IMR-90 (cell line): ENCODE measurements at regions not wholly inside any gene's neighbourhood (a gene's known extent, or its start where the extent isn't known, plus 50 kb on each side); places are given as distances from the start of the nearest gene placed in this dataset.
A peak's percentile ranks its signal among the peaks of the same experiment; 100 is the strongest.

ENCODE experiments used
- ATAC-seq: fragments of 200-7000 bp; cut with Tn5 transposase; 2 replicates; pipeline ENCODE4 v1.9.1; 2020; ENCODE audit warnings: low read depth, mild to moderate bottlenecking, moderate library complexity
- BruUV-seq: library from RNA; stranded (reverse); fragments of 400-500 nt; replicated peaks from 2 replicates; lab custom pipeline; 2021; lab: Mats Ljungman, UMichigan
- CTCF ChIA-PET: fragments of 300-600 bp; formaldehyde crosslinking; extraction: SDS; loops from one replicate; lab custom pipeline; 2021; ENCODE audit warnings: antibody characterized with exemption; lab: Yijun Ruan, JAX
- POLR2A ChIA-PET: fragments of 300-600 bp; sonication (Branson Sonifier 250); formaldehyde crosslinking; loops from one replicate; lab custom pipeline; 2022; ENCODE audit warnings: antibody characterized with exemption; ENCODE audit not compliant: unreplicated experiment; lab: Charles Lee
- DNase-seq: peaks from one replicate; pipeline ENCODE4 v3.0.0; 2013
- H2AFZ ChIP-seq: replicated peaks from 2 replicates; pipeline ENCODE3; 2013; ENCODE audit warnings: low read length, mild to moderate bottlenecking; ENCODE audit not compliant: poor library complexity
- H2AK5ac ChIP-seq: 2 replicates; pipeline ENCODE4 v1.6.1; 2013; ENCODE audit warnings: low read depth, low read length, inconsistent platforms
- H2AK9ac ChIP-seq: replicated peaks from 2 replicates; pipeline ENCODE3; 2013; ENCODE audit warnings: mild to moderate bottlenecking, low read depth, low read length, moderate library complexity; ENCODE audit not compliant: poor library complexity
- H2BK120ac ChIP-seq: 2 replicates; pipeline ENCODE4 v1.6.1; 2013; ENCODE audit warnings: low read depth, low read length, inconsistent platforms
- H2BK15ac ChIP-seq: 3 replicates; pipeline ENCODE4 v1.6.1; 2013; ENCODE audit warnings: low read depth, low read length, inconsistent platforms
- H2BK20ac ChIP-seq: 2 replicates; pipeline ENCODE4 v1.6.1; 2013; ENCODE audit warnings: low read depth, mild to moderate bottlenecking, inconsistent platforms, low read length, moderate library complexity
- H2BK5ac ChIP-seq: 2 replicates; pipeline ENCODE4 v1.6.1; 2013; ENCODE audit warnings: mild to moderate bottlenecking, low read depth, low read length, inconsistent platforms; ENCODE audit not compliant: poor library complexity, severe bottlenecking
- H3K14ac ChIP-seq: replicated peaks from 2 replicates; pipeline ENCODE4 v1.6.1; 2013; ENCODE audit warnings: low read depth, low read length, inconsistent platforms
- H3K18ac ChIP-seq: 2 replicates; pipeline ENCODE4 v1.6.1; 2013; ENCODE audit warnings: low read depth, low read length, control low read depth
- H3K23ac ChIP-seq: 2 replicates; pipeline ENCODE4 v1.6.1; 2013; ENCODE audit warnings: low read depth, low read length, inconsistent platforms
- H3K27ac ChIP-seq: 2 replicates; pipeline ENCODE4 v1.5.1; 2013; ENCODE audit warnings: mild to moderate bottlenecking, control low read depth, low read length; ENCODE audit not compliant: insufficient read depth
- H3K27me3 ChIP-seq: 2 replicates; pipeline ENCODE4 v1.6.1; 2013; ENCODE audit warnings: low read length; ENCODE audit not compliant: control insufficient read depth, insufficient read depth
- H3K36me3 ChIP-seq: 2 replicates; pipeline ENCODE4 v1.6.1; 2013; ENCODE audit warnings: low read length, mixed read lengths; ENCODE audit not compliant: control insufficient read depth, insufficient read depth
- H3K4ac ChIP-seq: 2 replicates; pipeline ENCODE4 v1.6.1; 2013; ENCODE audit warnings: low read depth, low read length, inconsistent platforms
- H3K4me1 ChIP-seq: 2 replicates; pipeline ENCODE4 v1.6.1; 2013; ENCODE audit warnings: low read length, mixed read lengths; ENCODE audit not compliant: control insufficient read depth, insufficient read depth
- H3K4me2 ChIP-seq: 2 replicates; pipeline ENCODE4 v1.6.1; 2013; ENCODE audit warnings: low read depth, mild to moderate bottlenecking, control low read depth, low read length, moderate library complexity
- H3K4me3 ChIP-seq: 2 replicates; pipeline ENCODE4 v1.5.1; 2013; ENCODE audit warnings: low read depth, mild to moderate bottlenecking, control low read depth, low read length, moderate library complexity; ENCODE audit not compliant: insufficient read depth
- H3K56ac ChIP-seq: 2 replicates; pipeline ENCODE4 v1.6.1; 2013; ENCODE audit warnings: low read length, inconsistent platforms; ENCODE audit not compliant: insufficient read depth; ENCODE audit errors: extremely low read depth
- H3K79me1 ChIP-seq, 2 experiments: 2 replicates each; pipeline ENCODE4 v1.6.1; 2013; ENCODE audit warnings: low read length in 2 of 2, inconsistent platforms in 1 of 2, low read depth in 1 of 2
- H3K9ac ChIP-seq: 2 replicates; pipeline ENCODE4 v1.6.1; 2013; ENCODE audit warnings: low read depth, low read length, control low read depth
- H3K9me1 ChIP-seq: 2 replicates; pipeline ENCODE4 v1.6.1; 2013; ENCODE audit warnings: low read length, inconsistent platforms; ENCODE audit not compliant: insufficient read depth
- H3K9me3 ChIP-seq: 2 replicates; pipeline ENCODE4 v1.6.1; 2013; ENCODE audit warnings: low read length; ENCODE audit not compliant: control insufficient read depth, insufficient read depth
- H4K20me1 ChIP-seq: 2 replicates; pipeline ENCODE4 v1.6.1; 2013; ENCODE audit warnings: low read length, inconsistent platforms; ENCODE audit not compliant: insufficient read depth
- H4K5ac ChIP-seq: 2 replicates; pipeline ENCODE4 v1.6.1; 2013; ENCODE audit warnings: mild to moderate bottlenecking, low read depth, low read length, control low read depth
- H4K8ac ChIP-seq, 2 experiments: 2 replicates each; pipeline ENCODE4 v1.6.1; 2013; ENCODE audit warnings: low read depth in 2 of 2, low read length in 2 of 2, control low read depth in 1 of 2, inconsistent platforms in 1 of 2
- H4K91ac ChIP-seq: 2 replicates; pipeline ENCODE4 v1.6.1; 2013; ENCODE audit warnings: low read depth, low read length, inconsistent platforms; ENCODE audit not compliant: insufficient read depth
- NFE2L2 ChIP-seq: fragments of 150-350 bp; IDR thresholded peaks from 2 replicates; pipeline ENCODE4 v1.6.1; 2016; ENCODE audit warnings: low read depth, mild to moderate bottlenecking, low read length
- USF2 ChIP-seq: fragments of 150-350 bp; IDR thresholded peaks from 2 replicates; pipeline ENCODE4 v1.6.1; 2017; ENCODE audit warnings: mild to moderate bottlenecking, antibody characterized with exemption, low read length, low read depth
- WGBS, 2 experiments: methylation state at CpG; one replicate each; pipeline versions ENCODE4 v1.1.5 to v1.1.7; 2013; ENCODE audit warnings: missing lambda C conversion rate in 2 of 2; ENCODE audit not compliant: insufficient read length in 1 of 2; ENCODE audit errors: extremely low coverage in 2 of 2; 5-methylcytosine and 5-hydroxymethylcytosine counted together
- dilution Hi-C: fragments of 300-500 bp; cut with HindIII; formaldehyde crosslinking; loops from one replicate; pipeline ENCODE4 v1.14.3; 2018; ENCODE audit warnings: low sequenced_read_pairs; ENCODE audit not compliant: unreplicated experiment
- in situ Hi-C: fragments of 300-500 bp; cut with MboI; formaldehyde crosslinking; loops from 3 replicates; pipeline ENCODE4 v1.14.3; 2019; ENCODE audit warnings: low sequenced_read_pairs, inconsistent platforms, mixed read lengths
- intact Hi-C: fragments of 100-400 bp; cut with micrococcal nuclease; formaldehyde crosslinking; loops from 2 replicates; pipeline ENCODE4 v1.10.0; 2022

GRCh38 chr10:78134773-78135306 is 101.2 kb downstream of the RPS24 start:
- no peak overlapping the region for H3K27ac ChIP-seq
- no peak overlapping the region for H3K4me3 ChIP-seq
- no peak overlapping the region for H3K4me2 ChIP-seq
- BruUV-seq = no TSS peak
- CTCF ChIA-PET = interaction anchor here (0.6 kb wide), 2 partner anchors 387 to 671 kb away, joined by 3 to 4 read pairs; no protein-coding TSS in a partner anchor
- peaks cover 42% of the 10 kb centered on the region for H3K27me3 ChIP-seq
- WGBS, 2 experiments = no CpG with 5 or more reads among the region's 10 CpGs
- no peak overlapping the region for H2BK5ac ChIP-seq
- no peak overlapping the region for H3K9ac ChIP-seq
- H4K8ac ChIP-seq = no peak overlapping the region
- no peaks in the 10 kb centered on the region for H3K79me1 ChIP-seq
- no peak overlapping the region for H3K56ac ChIP-seq
- H2BK20ac ChIP-seq = no peak overlapping the region
- H3K36me3 ChIP-seq = no peaks in the 10 kb centered on the region
- in situ Hi-C loops (no loop called here), dilution Hi-C loops (no loop called here), intact Hi-C loops (no loop called here)
- H3K14ac ChIP-seq = no peak overlapping the region
- no peak overlapping the region for H2BK120ac ChIP-seq
- peaks cover 4% of the 10 kb centered on the region; the same call in 1 of the 2 replicates for H3K9me3 ChIP-seq
- no peaks in the 10 kb centered on the region for H3K9me1 ChIP-seq
- H4K91ac ChIP-seq = no peak overlapping the region
- POLR2A ChIA-PET = no interaction called here
- TF ChIP-seq USF2 = peak; percentile 48; the same call in 1 of the 2 replicates
- TF ChIP-seq NFE2L2 = no peak
- no peak overlapping the region for H2AFZ ChIP-seq
- no peak overlapping the region for H2AK9ac ChIP-seq
- no peak for ATAC-seq
- H4K5ac ChIP-seq = no peak overlapping the region
- no peaks in the 10 kb centered on the region for H3K4me1 ChIP-seq
- H2BK15ac ChIP-seq = no peak overlapping the region
- no peak overlapping the region for H3K4ac ChIP-seq
- H3K23ac ChIP-seq = no peak overlapping the region
- no peak overlapping the region for H3K18ac ChIP-seq
- H4K20me1 ChIP-seq = no peaks in the 10 kb centered on the region
- H2AK5ac ChIP-seq = no peak overlapping the region
- DNase-seq = no peak
